B cell (primary cell): ENCODE measurements at regions not wholly inside any gene's neighbourhood (a gene's known extent, or its start where the extent isn't known, plus 50 kb on each side); places are given as distances from the start of the nearest gene placed in this dataset.

Experiments used
- ATAC-seq: fragments of 200-7000 bp; cut with Tn5 transposase; one replicate; pipeline ENCODE4 v1.10.0; 2021; ENCODE audit warnings: low read depth, mild to moderate bottlenecking, moderate number of reproducible peaks, moderate library complexity
- CTCF ChIA-PET: fragments of 350-600 bp; sonication (Branson Sonifier 250); formaldehyde crosslinking; loops from one replicate; lab custom pipeline; 2021; ENCODE audit warnings: antibody characterized with exemption, inconsistent platforms; lab: Charles Lee
- POLR2A ChIA-PET: fragments of 350-600 bp; sonication (Branson Sonifier 250); formaldehyde crosslinking; loops from one replicate; lab custom pipeline; 2021; ENCODE audit warnings: antibody characterized with exemption; lab: Charles Lee
- DNase-seq: peaks from one replicate; pipeline ENCODE4 v3.0.0; 2013
- H2AFZ ChIP-seq: 2 replicates; pipeline ENCODE4 v1.6.1; 2012; ENCODE audit warnings: mild to moderate bottlenecking, low read depth, low read length; ENCODE audit not compliant: insufficient read depth, poor library complexity, severe bottlenecking
- H3K27ac ChIP-seq, 2 donors: 1 replicate in 1 of 2; 2 replicates in 1 of 2; pipeline ENCODE4 v1.5.1; 2012 to 2013; ENCODE audit warnings: low read length in 2 of 2, mild to moderate bottlenecking in 2 of 2, moderate library complexity in 1 of 2
- H3K27me3 ChIP-seq, 4 experiments: fragments of 200-600 bp in 1 of 4; sonication (generic) in 1 of 4; replicated peaks in 1 of 4; 1 replicate in 2 of 4; 2 replicates in 2 of 4; pipeline versions ENCODE4 v1.6.1 to v1.7.0; 2013 to 2016; ENCODE audit warnings: low read length in 3 of 4, mild to moderate bottlenecking in 2 of 4, mixed read lengths in 1 of 4, moderate library complexity in 1 of 4; ENCODE audit not compliant: insufficient read depth in 4 of 4, control insufficient read depth in 3 of 4; ENCODE audit errors: control extremely low read depth in 1 of 4
- H3K36me3 ChIP-seq, 2 experiments: replicated peaks in 1 of 2; 1 replicate in 1 of 2; 2 replicates in 1 of 2; pipeline versions ENCODE4 v1.6.1 to v1.7.1; 2013; ENCODE audit warnings: low read length in 1 of 2; ENCODE audit not compliant: insufficient read depth in 2 of 2, control insufficient read depth in 1 of 2; ENCODE audit errors: control extremely low read depth in 1 of 2, extremely low read depth in 1 of 2
- H3K4me1 ChIP-seq, 2 donors: fragments of 200-600 bp in 1 of 2; sonication (generic) in 1 of 2; 1 replicate in 1 of 2; 2 replicates in 1 of 2; pipeline versions ENCODE4 v1.5.1 to v1.6.1; 2013 to 2017; ENCODE audit warnings: low read length in 2 of 2; ENCODE audit not compliant: control insufficient read depth in 2 of 2, insufficient read depth in 2 of 2
- H3K4me2 ChIP-seq: replicated peaks from 2 replicates; pipeline ENCODE3; 2012; ENCODE audit warnings: mild to moderate bottlenecking, low read depth, low read length; ENCODE audit not compliant: poor library complexity, severe bottlenecking
- H3K4me3 ChIP-seq, 5 experiments: fragments of 200-600 bp in 1 of 5; sonication (generic) in 1 of 5; 1 replicate in 3 of 5; 2 replicates in 2 of 5; pipeline versions ENCODE4 v1.5.1 to v1.7.0; 2011 to 2016; ENCODE audit warnings: low read length in 4 of 5, mild to moderate bottlenecking in 4 of 5, low read depth in 2 of 5, control low read depth in 1 of 5, moderate library complexity in 1 of 5; ENCODE audit not compliant: insufficient read depth in 1 of 5; ENCODE audit errors: control extremely low read depth in 1 of 5, extremely low read depth in 1 of 5
- H3K79me2 ChIP-seq: fragments of 200-600 bp; sonication (generic); one replicate; pipeline ENCODE4 v1.6.0; 2016; ENCODE audit warnings: low read length; ENCODE audit not compliant: control insufficient read depth, insufficient read depth
- H3K9ac ChIP-seq: fragments of 200-600 bp; sonication (generic); 2 replicates; pipeline ENCODE4 v1.6.1; 2017; ENCODE audit warnings: mild to moderate bottlenecking, low read length, moderate library complexity
- H3K9me3 ChIP-seq, 3 donors: one replicate each; pipeline versions ENCODE4 v1.6.1 to v1.7.1; 2013; ENCODE audit warnings: low read length in 2 of 3; ENCODE audit not compliant: control insufficient read depth in 2 of 3, insufficient read depth in 1 of 3; ENCODE audit errors: control extremely low read depth in 1 of 3
- H4K20me1 ChIP-seq: 2 replicates; pipeline ENCODE4 v1.6.0; 2012; ENCODE audit warnings: mild to moderate bottlenecking, low read length; ENCODE audit not compliant: insufficient read depth, control insufficient read depth, poor library complexity, severe bottlenecking
- H3K27ac Mint-ChIP-seq: one replicate; pipeline ENCODE4 v1.8.0; 2021; ENCODE audit warnings: mixed read lengths
- H3K27me3 Mint-ChIP-seq: one replicate; pipeline ENCODE4 v1.8.0; 2021; ENCODE audit warnings: mixed read lengths
- H3K4me1 Mint-ChIP-seq: one replicate; pipeline ENCODE4 v1.8.0; 2021; ENCODE audit warnings: mixed read lengths
- H3K4me3 Mint-ChIP-seq: one replicate; pipeline ENCODE4 v1.8.0; 2021; ENCODE audit warnings: mixed read lengths
- H3K9me3 Mint-ChIP-seq: one replicate; pipeline ENCODE4 v1.8.0; 2022; ENCODE audit warnings: mixed read lengths; ENCODE audit not compliant: insufficient read depth
- EZH2 ChIP-seq: IDR thresholded peaks from 2 replicates; pipeline ENCODE4 v1.6.1; 2012; ENCODE audit warnings: borderline replicate concordance, low read depth, mild to moderate bottlenecking, moderate library complexity, low read length; ENCODE audit not compliant: insufficient read depth, poor library complexity, severe bottlenecking
- WGBS: methylation state at CpG from one replicate; pipeline ENCODE4 v1.1.5; 2013; ENCODE audit warnings: missing lambda C conversion rate; ENCODE audit not compliant: insufficient coverage; 5-methylcytosine and 5-hydroxymethylcytosine counted together
- intact Hi-C: fragments of 100-400 bp; cut with micrococcal nuclease; formaldehyde crosslinking; loops from one replicate; pipeline ENCODE4 v1.10.0; 2022
- TF ChIP-seq, protein P1 (sequence below): fragments of 200-600 bp; IDR thresholded peaks from one replicate; pipeline ENCODE4 v1.8.0; 2022; ENCODE audit warnings: antibody characterized with exemption, mild to moderate bottlenecking

DNA sequence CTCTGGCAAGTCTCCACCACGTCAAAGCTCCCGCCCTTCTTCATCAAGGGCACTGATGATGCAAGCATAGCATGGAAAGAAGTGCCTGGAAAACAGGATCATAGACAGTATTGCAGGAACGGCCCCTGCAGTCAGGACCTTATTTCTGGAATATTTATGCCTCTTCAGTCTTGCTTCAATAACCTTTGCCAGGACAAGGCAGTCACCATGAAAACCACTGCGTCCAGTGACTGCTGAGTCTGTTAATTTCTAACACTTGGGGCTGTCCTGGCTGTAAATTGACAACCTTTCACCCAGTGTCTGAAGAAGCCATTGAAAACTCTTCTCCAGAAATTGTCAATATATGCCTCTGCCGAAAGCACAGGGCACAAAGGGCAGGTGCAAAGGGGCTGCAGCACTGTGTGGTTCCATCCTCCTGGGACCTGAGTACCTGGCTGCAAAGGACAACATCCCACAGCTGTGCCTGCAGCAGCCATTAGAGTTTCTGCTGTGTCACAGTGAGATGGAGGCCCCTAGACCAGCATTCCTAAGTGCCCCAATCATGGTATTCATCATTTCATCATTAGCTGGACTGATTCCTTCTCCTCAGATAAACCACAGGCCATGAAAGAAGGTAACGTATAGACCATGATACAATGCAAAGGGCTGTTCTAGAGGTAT is 819.6 kb downstream of the RNF144A start:
- intact Hi-C loops = no loop called here
- no peaks in the 10 kb centered on the region for H4K20me1 ChIP-seq
- H3K4me2 ChIP-seq = no peak overlapping the region
- TF ChIP-seq EZH2 = no peak
- TF ChIP-seq, protein P1, sequence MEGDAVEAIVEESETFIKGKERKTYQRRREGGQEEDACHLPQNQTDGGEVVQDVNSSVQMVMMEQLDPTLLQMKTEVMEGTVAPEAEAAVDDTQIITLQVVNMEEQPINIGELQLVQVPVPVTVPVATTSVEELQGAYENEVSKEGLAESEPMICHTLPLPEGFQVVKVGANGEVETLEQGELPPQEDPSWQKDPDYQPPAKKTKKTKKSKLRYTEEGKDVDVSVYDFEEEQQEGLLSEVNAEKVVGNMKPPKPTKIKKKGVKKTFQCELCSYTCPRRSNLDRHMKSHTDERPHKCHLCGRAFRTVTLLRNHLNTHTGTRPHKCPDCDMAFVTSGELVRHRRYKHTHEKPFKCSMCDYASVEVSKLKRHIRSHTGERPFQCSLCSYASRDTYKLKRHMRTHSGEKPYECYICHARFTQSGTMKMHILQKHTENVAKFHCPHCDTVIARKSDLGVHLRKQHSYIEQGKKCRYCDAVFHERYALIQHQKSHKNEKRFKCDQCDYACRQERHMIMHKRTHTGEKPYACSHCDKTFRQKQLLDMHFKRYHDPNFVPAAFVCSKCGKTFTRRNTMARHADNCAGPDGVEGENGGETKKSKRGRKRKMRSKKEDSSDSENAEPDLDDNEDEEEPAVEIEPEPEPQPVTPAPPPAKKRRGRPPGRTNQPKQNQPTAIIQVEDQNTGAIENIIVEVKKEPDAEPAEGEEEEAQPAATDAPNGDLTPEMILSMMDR = no peak
- H3K36me3 ChIP-seq = no peaks in the 10 kb centered on the region
- H3K4me1 ChIP-seq = no peaks in the 10 kb centered on the region
- H3K9ac ChIP-seq = no peak overlapping the region
- WGBS = 55% methylated on average over 5 of the region's 6 CpGs
- ATAC-seq (no peak), DNase-seq (no peak)
- Mint-ChIP-seq H3K9me3 (no peaks in the 10 kb centered on the region), H3K27me3 (no peaks in the 10 kb centered on the region), H3K27ac (no peak overlapping the region), H3K4me3 (no peak overlapping the region), H3K4me1 (no peaks in the 10 kb centered on the region)
- no peaks in the 10 kb centered on the region for H3K79me2 ChIP-seq
- no peak overlapping the region for H3K27ac ChIP-seq
- H3K27me3 ChIP-seq = no peaks in the 10 kb centered on the region
- no peaks in the 10 kb centered on the region for H3K9me3 ChIP-seq
- no peak overlapping the region for H3K4me3 ChIP-seq
- no peak overlapping the region for H2AFZ ChIP-seq
- ChIA-PET CTCF (no interaction called here), POLR2A (no interaction called here)

DNA sequence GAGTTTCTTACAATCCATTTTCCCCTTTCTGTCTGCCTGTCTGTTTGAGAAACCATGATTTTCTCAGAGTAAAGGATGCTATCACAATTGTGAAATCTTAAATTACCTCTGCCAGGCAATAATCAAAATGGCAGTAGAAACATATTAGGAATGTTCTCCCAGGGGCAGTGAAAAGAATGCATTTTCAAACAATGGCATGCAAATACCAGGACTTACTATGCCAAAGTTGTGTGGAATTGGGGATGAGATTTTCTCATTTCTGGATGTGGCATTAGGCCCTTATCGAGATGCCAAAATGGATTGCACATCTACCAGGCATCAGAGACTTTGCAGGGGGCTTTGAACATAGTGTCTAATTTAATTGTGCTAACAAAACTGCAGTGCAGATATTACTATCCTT is 821.4 kb downstream of the RNF144A start:
- Histone ChIP-seq H3K27ac (no peak overlapping the region), H2AFZ (no peak overlapping the region), H4K20me1 (no peaks in the 10 kb centered on the region), H3K36me3 (no peaks in the 10 kb centered on the region), H3K9ac (no peak overlapping the region), H3K4me1 (no peaks in the 10 kb centered on the region), H3K9me3 (no peaks in the 10 kb centered on the region), H3K79me2 (no peaks in the 10 kb centered on the region), H3K27me3 (no peaks in the 10 kb centered on the region), H3K4me3 (no peak overlapping the region), H3K4me2 (no peak overlapping the region)
- Mint-ChIP-seq H3K4me1 (no peaks in the 10 kb centered on the region), H3K4me3 (no peak overlapping the region), H3K27ac (no peak overlapping the region), H3K27me3 (no peaks in the 10 kb centered on the region), H3K9me3 (no peaks in the 10 kb centered on the region)
- no CpG with 5 or more reads among the region's 1 CpG for WGBS
- ATAC-seq = no peak
- intact Hi-C loops = no loop called here
- TF ChIP-seq, protein P1 = no peak
- TF ChIP-seq EZH2 = no peak
- no peak for DNase-seq
- CTCF ChIA-PET = no interaction called here
- POLR2A ChIA-PET = no interaction called here
